ENCODE measurements at regions not wholly inside any gene's neighbourhood (a gene's known extent, or its start where the extent isn't known, plus 50 kb on each side); places are given as distances from the start of the nearest gene placed in this dataset.
"Not testable (repeated sequence)": the region's sequence is repeated elsewhere in the genome, so short reads cannot be mapped to it uniquely, and the experiment has no call there.

DNA sequence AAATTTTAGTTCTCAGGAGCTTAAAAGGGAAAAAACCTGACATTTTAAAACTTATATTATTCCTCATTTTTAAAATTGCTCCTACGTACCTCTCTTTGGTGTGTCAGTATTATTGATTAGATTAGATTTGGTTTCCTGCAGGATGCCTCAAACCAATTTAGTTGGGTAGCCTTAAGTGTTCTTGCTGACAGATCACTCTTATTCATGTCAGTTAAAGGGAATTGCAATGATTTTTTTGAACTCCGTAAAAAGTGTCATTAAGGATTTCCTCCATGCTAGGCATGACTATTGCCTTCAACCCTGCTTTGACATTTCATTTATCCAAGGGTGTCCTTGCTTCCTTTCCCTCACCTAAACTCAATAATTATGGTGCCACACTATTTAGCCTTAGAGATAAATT is 149.0 kb upstream of the CDH7 start:
- Histone ChIP-seq H3K9me3 (ENCODE audit: insufficient read depth, low read depth) (no peaks in the 10 kb centered on the region), H3K27ac (no peak overlapping the region), H3K4me1 (replicated peaks; ENCODE audit: insufficient read depth) (no peaks in the 10 kb centered on the region), H3K79me2 (ENCODE audit: low read depth) (no peaks in the 10 kb centered on the region), H3F3A (ENCODE audit: insufficient read depth, low read depth) (no peaks in the 10 kb centered on the region), H3K4me2 (no peak overlapping the region), H4K20me1 (ENCODE audit: insufficient read depth) (no peaks in the 10 kb centered on the region), H3K4me3 (no peak overlapping the region), H3K9me2 (ENCODE audit: insufficient read depth) (no peaks in the 10 kb centered on the region), H2AFZ (no peak overlapping the region), H3K36me3 (ENCODE audit: low read depth) (no peaks in the 10 kb centered on the region), H3K27me3 (ENCODE audit: insufficient read depth, low read depth) (no peaks in the 10 kb centered on the region)
- ChIA-PET POLR2A (ENCODE audit: unreplicated experiment) (no interaction called here), CTCF (no interaction called here)
- TF ChIP-seq EZH2 (IDR thresholded peaks at IDR 0.05; ENCODE audit: low read depth): no peak
- TF ChIP-seq, protein P1, sequence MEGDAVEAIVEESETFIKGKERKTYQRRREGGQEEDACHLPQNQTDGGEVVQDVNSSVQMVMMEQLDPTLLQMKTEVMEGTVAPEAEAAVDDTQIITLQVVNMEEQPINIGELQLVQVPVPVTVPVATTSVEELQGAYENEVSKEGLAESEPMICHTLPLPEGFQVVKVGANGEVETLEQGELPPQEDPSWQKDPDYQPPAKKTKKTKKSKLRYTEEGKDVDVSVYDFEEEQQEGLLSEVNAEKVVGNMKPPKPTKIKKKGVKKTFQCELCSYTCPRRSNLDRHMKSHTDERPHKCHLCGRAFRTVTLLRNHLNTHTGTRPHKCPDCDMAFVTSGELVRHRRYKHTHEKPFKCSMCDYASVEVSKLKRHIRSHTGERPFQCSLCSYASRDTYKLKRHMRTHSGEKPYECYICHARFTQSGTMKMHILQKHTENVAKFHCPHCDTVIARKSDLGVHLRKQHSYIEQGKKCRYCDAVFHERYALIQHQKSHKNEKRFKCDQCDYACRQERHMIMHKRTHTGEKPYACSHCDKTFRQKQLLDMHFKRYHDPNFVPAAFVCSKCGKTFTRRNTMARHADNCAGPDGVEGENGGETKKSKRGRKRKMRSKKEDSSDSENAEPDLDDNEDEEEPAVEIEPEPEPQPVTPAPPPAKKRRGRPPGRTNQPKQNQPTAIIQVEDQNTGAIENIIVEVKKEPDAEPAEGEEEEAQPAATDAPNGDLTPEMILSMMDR (conservative IDR thresholded peaks at IDR 0.05): no peak
- DNase-seq: no peak
- intact Hi-C loops (cut with micrococcal nuclease; ENCODE audit: unreplicated experiment): no loop called here
- no TSS peak for BruUV-seq (replicated peaks)

GRCh38 chr18:65592435-65592834 is 158.4 kb upstream of the CDH7 start:
- POLR2A ChIA-PET (ENCODE audit: unreplicated experiment): no interaction called here
- Histone ChIP-seq H3K27ac (no peak overlapping the region), H3K4me2 (no peak overlapping the region), H4K20me1 (ENCODE audit: insufficient read depth) (no peaks in the 10 kb centered on the region), H3K79me2 (ENCODE audit: low read depth) (no peaks in the 10 kb centered on the region), H3K4me1 (replicated peaks; ENCODE audit: insufficient read depth) (no peaks in the 10 kb centered on the region), H3K9me2 (ENCODE audit: insufficient read depth) (no peaks in the 10 kb centered on the region), H3K36me3 (ENCODE audit: low read depth) (no peaks in the 10 kb centered on the region), H3F3A (ENCODE audit: insufficient read depth, low read depth) (no peaks in the 10 kb centered on the region), H3K27me3 (ENCODE audit: insufficient read depth, low read depth) (no peaks in the 10 kb centered on the region), H2AFZ (no peak overlapping the region), H3K9me3 (ENCODE audit: insufficient read depth, low read depth) (no peaks in the 10 kb centered on the region), H3K4me3 (no peak overlapping the region)
- CTCF ChIA-PET: no interaction called here
- DNase-seq: peak in 1 of 2 experiments; percentile 2
- TF ChIP-seq, protein P1 (conservative IDR thresholded peaks at IDR 0.05): no peak
- no peak for TF ChIP-seq EZH2 (IDR thresholded peaks at IDR 0.05; ENCODE audit: low read depth)
- intact Hi-C loops (cut with micrococcal nuclease; ENCODE audit: unreplicated experiment): no loop called here
- BruUV-seq (replicated peaks): no TSS peak

GRCh38 chr18:65587491-65587890 is 163.3 kb upstream of the CDH7 start:
- H3K79me2 ChIP-seq (ENCODE audit: low read depth): no peaks in the 10 kb centered on the region
- no peaks in the 10 kb centered on the region for H3K9me2 ChIP-seq (ENCODE audit: insufficient read depth)
- intact Hi-C loops (cut with micrococcal nuclease; ENCODE audit: unreplicated experiment): no loop called here
- CTCF ChIA-PET: no interaction called here
- no peaks in the 10 kb centered on the region for H3K9me3 ChIP-seq (ENCODE audit: insufficient read depth, low read depth)
- no peaks in the 10 kb centered on the region for H3K4me1 ChIP-seq (replicated peaks; ENCODE audit: insufficient read depth)
- BruUV-seq (replicated peaks): no TSS peak
- H3K4me3 ChIP-seq: no peak overlapping the region
- no peak overlapping the region for H3K27ac ChIP-seq
- H3K27me3 ChIP-seq (ENCODE audit: insufficient read depth, low read depth): no peaks in the 10 kb centered on the region
- TF ChIP-seq EZH2 (IDR thresholded peaks at IDR 0.05; ENCODE audit: low read depth): no peak
- TF ChIP-seq, protein P1 (conservative IDR thresholded peaks at IDR 0.05): no peak
- no peaks in the 10 kb centered on the region for H3F3A ChIP-seq (ENCODE audit: insufficient read depth, low read depth)
- no peak for DNase-seq
- POLR2A ChIA-PET (ENCODE audit: unreplicated experiment): no interaction called here
- H4K20me1 ChIP-seq (ENCODE audit: insufficient read depth): no peaks in the 10 kb centered on the region
- no peak overlapping the region for H3K4me2 ChIP-seq
- H3K36me3 ChIP-seq (ENCODE audit: low read depth): no peaks in the 10 kb centered on the region
- H2AFZ ChIP-seq: no peak overlapping the region

DNA sequence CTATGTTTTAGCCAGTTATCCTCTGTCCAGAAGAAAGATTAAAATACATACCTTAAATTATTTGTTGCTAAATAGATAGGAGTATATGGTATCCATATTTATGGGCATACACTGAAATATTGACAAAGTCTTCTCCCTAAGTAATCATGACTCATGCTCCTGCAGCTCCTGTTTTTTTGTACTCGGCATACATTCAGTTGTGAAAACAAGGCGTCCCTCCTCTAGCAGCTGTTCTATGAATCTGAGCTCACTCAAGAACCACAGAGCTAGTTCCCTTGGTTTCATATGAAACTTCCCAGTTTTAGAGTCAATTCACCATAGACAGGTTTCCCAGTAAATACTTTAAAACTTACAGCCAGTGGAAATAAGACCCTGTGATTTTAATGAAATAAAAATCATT is 168.7 kb upstream of the CDH7 start:
- H3F3A ChIP-seq (ENCODE audit: insufficient read depth, low read depth); H3K4me1 ChIP-seq (replicated peaks; ENCODE audit: insufficient read depth); intact Hi-C loops (cut with micrococcal nuclease; ENCODE audit: unreplicated experiment); H4K20me1 ChIP-seq (ENCODE audit: insufficient read depth); H3K27me3 ChIP-seq (ENCODE audit: insufficient read depth, low read depth); H3K4me2 ChIP-seq; H3K36me3 ChIP-seq (ENCODE audit: low read depth); H2AFZ ChIP-seq; DNase-seq; CTCF ChIA-PET; H3K9me3 ChIP-seq (ENCODE audit: insufficient read depth, low read depth); H3K4me3 ChIP-seq; H3K79me2 ChIP-seq (ENCODE audit: low read depth); H3K27ac ChIP-seq; POLR2A ChIA-PET (ENCODE audit: unreplicated experiment); H3K9me2 ChIP-seq (ENCODE audit: insufficient read depth); BruUV-seq (replicated peaks): not testable (repeated sequence)

All from PC-9 (cell line).